ENCODE measurements at regions not wholly inside any gene's neighbourhood (a gene's known extent, or its start where the extent isn't known, plus 50 kb on each side); places are given as distances from the start of the nearest gene placed in this dataset.
"Not testable (repeated sequence)": the region's sequence is repeated elsewhere in the genome, so short reads cannot be mapped to it uniquely, and the experiment has no call there.

DNA sequence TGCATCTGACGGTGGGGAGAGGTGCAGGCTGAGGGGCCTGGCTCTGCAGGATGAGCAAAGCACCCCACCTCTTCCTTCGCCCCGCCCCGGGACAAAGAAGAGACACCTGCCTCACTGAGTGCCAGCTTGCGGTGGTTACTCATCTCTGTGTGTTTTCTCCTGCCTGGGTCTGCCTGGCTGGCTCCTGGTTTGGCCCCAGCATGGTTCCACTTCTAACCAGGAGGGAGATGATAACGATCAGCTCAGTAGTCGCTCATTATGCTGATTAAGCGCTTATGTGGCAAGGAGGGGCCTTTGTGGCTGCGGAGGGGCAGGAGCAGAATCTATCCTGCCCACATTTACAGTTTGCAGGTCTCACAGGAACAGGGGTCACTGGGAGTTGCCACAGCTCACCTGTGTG is 68.7 kb upstream of the EDAR start:
- H3K9me3 Mint-ChIP-seq, result peaks cover 0 to 3% of the 10 kb centered on the region in 2 donors
- DNase-seq (ENCODE audit: low spot score in 2 of 2), result no peak
- ATAC-seq, result peak; percentile 57 to 72
- no peaks in the 10 kb centered on the region for H3K36me3 Mint-ChIP-seq
- H3K27ac Mint-ChIP-seq, result no peak overlapping the region

DNA sequence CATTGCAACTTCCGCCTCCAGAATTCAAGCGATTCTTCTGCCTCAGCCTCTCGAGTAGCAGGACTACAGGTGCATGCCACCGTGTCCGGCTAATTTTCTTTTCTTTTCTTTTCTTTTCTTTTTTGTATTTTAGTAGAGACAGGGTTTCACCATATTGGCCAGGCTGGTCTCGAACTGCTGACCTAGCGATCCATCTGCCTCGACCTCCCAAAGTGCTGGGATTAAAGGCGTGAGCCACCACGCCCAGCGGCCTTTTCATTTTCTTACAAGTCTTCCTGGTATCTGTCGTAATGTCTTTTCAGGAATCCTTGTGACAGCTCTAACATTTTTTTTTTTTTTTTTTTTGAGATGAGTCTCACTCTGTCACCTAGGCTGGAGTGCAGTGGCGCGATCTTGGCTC is 66.4 kb upstream of the EDAR start:
- peaks cover 0 to 3% of the 10 kb centered on the region in 2 donors for H3K9me3 Mint-ChIP-seq
- no peak for ATAC-seq
- no peak for DNase-seq (ENCODE audit: low spot score in 2 of 2)
- H3K36me3 Mint-ChIP-seq, result no peaks in the 10 kb centered on the region
- no peak overlapping the region for H3K27ac Mint-ChIP-seq

DNA sequence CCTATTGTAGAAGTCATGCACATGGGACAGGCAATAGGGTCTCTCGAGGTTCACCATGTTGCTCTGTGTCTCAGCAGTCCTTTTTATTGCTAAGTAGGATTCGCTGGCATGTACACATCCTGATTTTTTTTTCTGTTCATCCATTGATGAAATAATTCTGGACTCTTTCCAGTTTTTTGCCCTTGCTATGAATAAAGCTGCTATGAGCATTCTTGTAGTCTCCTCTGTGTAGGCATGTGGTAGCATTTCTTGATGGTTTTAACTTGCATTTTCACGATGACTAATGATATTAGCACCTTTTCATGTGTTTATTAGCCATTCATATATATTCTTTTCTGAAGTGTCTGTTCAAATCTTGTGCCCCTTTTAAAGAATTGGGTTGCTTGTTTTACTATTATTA is 65.8 kb upstream of the EDAR start:
- DNase-seq (ENCODE audit: low spot score in 2 of 2) (no peak), ATAC-seq (no peak)
- no peak overlapping the region for H3K27ac Mint-ChIP-seq
- H3K36me3 Mint-ChIP-seq, result no peaks in the 10 kb centered on the region
- peaks cover 0 to 3% of the 10 kb centered on the region in 2 donors for H3K9me3 Mint-ChIP-seq

DNA sequence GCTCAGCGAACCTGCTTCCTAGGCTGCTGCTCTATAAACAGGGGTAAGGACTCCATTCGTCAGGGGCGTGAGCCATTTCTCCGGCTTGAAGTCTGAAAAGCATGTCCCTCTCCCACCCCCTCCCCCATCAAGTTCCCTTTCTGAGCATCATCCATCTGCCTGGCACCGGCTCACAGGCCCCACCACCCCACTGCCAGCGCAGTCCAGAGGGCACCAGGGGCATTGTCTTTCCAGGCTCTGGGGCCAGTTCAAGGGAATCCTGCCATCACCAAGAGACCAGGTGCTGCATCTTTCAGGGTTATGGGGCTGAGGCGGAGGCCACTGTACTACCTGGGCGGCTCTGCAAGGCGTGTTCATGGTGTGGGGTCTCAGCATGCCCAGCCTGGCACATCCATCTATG is 64.7 kb upstream of the EDAR start:
- H3K9me3 Mint-ChIP-seq, result peaks cover 0 to 3% of the 10 kb centered on the region in 2 donors
- no peak for ATAC-seq
- no peak overlapping the region for H3K27ac Mint-ChIP-seq
- DNase-seq (ENCODE audit: low spot score in 2 of 2), result no peak
- no peaks in the 10 kb centered on the region for H3K36me3 Mint-ChIP-seq

DNA sequence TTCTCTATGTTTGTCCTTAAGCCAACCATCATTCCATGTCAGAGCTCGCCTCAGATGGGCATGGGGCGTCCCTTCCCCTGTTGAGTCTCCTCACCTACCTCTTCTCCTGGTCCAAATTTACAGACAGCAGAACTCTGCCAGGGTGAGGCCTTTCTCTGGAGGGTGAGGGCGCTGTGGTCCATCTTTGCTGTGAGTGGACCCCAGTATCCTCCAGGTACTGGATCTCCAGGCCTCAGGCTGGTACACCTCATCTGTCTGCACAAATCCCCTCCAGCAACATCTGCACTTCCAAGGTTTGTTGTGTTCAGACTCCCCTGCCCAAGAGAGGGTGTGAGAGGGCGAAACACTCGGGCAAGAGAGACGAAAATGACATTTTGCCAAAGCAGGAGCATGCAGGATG is 63.9 kb upstream of the EDAR start:
- H3K9me3 Mint-ChIP-seq, result peaks cover 0 to 3% of the 10 kb centered on the region in 2 donors
- ATAC-seq (no peak), DNase-seq (ENCODE audit: low spot score in 2 of 2) (no peak)
- H3K27ac Mint-ChIP-seq, result no peak overlapping the region
- no peaks in the 10 kb centered on the region for H3K36me3 Mint-ChIP-seq

DNA sequence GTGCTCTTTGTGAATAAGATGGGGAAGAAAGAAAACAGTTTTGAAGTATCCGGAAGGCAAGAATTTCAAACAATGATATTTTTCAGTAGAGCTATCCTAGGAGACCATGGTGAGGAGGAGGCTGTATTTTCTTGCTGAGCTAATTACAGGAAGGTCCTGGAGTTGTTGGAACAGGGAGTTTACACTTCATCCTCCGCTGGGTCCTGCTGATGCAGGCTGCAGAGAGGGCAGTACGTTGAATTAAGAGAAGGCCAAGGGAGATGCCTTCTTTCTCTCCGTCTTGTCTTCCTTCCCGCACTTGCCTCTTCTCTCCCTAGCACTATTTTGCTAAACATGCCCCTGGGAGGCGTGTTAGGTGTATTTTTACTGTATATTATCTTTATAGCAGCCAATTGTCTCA is 60.0 kb upstream of the EDAR start:
- Mint-ChIP-seq H3K9me3 (no peaks in the 10 kb centered on the region), H3K36me3 (no peaks in the 10 kb centered on the region), H3K27ac (no peak overlapping the region)
- ATAC-seq (no peak), DNase-seq (ENCODE audit: low spot score in 2 of 2) (no peak)

DNA sequence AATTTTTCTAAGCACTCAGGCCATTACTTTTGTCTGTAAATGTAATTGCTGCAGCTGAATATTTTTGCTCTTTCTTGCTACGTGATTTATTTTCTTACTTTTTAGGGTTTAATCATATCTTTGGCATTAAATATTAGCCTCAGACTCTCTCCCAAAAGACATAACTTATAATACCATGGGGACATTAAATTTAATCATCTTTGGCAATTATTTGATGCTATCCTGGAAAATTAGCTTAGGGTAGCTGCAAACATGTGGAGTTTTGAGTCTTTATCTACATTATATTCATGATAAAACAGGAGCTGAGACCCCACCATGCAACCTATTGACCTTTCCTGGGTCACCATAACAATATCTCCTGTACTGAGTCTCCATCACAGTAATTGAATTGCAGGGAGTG is 59.1 kb upstream of the EDAR start:
- H3K9me3 Mint-ChIP-seq, result no peaks in the 10 kb centered on the region
- DNase-seq (ENCODE audit: low spot score in 2 of 2) (no peak), ATAC-seq (no peak)
- H3K27ac Mint-ChIP-seq, result no peak overlapping the region
- no peaks in the 10 kb centered on the region for H3K36me3 Mint-ChIP-seq

DNA sequence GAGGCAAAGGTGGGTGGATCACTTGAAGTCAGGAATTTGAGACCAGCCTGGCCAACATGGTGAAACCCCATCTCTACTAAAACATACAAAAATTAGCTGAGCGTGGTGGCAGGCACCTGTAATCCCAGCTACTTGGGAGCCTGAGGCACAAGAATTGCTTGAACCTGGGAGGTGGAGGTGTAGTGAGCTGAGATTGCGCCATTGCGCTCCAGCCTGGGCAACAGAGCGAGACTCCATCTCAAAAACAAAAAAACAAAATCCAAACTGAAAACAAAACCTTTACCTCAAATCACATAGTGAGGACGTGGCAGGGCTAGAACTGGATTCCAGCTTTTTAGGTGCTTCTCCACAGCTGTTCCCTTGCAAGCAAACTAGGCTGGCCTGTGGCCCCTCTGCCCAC is 58.5 kb upstream of the EDAR start:
- ATAC-seq; H3K9me3 Mint-ChIP-seq; H3K36me3 Mint-ChIP-seq; DNase-seq (ENCODE audit: low spot score in 2 of 2): not testable (repeated sequence)
- H3K27ac Mint-ChIP-seq, result peak overlapping the region in 1 of 2 donors; percentile 42

DNA sequence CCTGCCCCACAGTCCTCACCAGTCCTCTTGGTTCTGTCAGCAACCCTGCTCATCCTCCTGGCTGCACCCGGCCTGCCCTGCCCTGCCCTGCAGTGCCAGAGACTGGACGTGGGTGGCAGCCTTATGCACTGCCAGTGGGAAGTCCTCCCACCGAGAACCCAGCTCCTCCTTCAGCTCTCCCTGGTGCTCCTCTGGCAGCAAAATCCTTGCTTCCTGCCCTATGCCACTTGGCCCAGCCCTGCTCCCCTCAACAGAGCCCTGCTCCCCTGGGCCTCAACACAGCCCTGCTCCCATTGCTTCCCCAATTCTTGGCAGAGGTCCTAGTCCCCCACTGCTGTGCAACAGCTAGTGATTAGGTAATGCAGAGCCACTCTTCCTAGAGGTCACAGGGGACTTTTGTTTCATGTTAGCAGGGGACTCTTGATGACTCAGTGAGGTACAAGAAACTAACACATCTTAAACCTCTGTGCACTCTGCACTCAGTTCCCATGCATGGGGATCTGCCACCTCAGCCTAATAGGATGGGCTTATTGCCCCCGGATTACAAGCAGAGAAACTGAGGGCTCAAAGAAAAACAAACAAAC is 58.0 kb upstream of the EDAR start:
- Mint-ChIP-seq H3K9me3 (no peaks in the 10 kb centered on the region), H3K36me3 (no peaks in the 10 kb centered on the region), H3K27ac (peak overlapping the region; percentile 42 to 82)
- ATAC-seq, result peak; percentile 95 to 96
- DNase-seq (ENCODE audit: low spot score in 2 of 2), result no peak

DNA sequence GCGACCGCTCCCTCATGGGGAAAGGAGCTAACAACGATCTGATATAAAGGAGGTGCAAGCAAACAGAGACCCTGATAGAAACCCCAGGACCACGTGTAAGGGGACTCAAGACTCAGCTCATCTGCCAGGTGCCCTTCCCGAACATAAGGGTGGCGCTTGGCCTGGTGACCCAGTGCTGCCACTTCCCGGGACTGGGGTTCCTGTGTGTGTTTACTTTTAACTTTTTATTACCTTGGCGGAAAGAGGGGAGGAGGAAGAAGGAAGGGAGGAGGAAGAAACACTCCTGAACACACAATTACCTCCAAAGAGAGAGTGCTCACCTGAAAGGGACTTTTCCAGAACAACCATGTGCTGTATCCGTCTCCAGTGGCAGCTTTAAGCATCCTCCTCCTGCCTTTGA is 56.5 kb upstream of the EDAR start:
- Mint-ChIP-seq H3K9me3 (no peaks in the 10 kb centered on the region), H3K27ac (peak overlapping the region in 1 of 2 donors; percentile 15), H3K36me3 (no peaks in the 10 kb centered on the region)
- ATAC-seq (no peak), DNase-seq (ENCODE audit: low spot score in 2 of 2) (no peak)

DNA sequence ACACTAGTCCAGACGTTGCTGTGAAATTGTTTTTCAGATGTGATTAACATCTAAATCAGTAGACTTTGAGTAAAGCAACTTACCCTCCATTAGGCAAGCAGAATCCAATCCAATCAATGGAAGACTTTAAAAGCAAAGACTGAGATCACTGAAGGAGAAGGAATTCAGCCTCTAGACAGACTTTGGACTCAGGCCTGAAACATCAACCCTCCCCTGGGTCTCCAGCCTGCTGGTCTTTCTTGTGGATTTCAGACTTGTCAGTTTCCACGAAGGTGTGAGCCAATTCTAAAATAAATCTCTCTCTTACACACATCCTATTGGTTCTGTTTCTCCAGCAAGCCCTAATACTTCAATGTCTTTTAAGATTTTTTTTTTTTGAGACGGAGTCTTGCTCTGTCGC is 50.0 kb upstream of the EDAR start:
- ATAC-seq, result no peak

More for the DNA sequence above, 50.0 kb upstream of the EDAR start:
- H3K27ac Mint-ChIP-seq, result no peak overlapping the region
- no peak for DNase-seq (ENCODE audit: low spot score in 2 of 2)
- no peaks in the 10 kb centered on the region for H3K36me3 Mint-ChIP-seq
- peaks cover 0 to 10% of the 10 kb centered on the region in 2 donors for H3K9me3 Mint-ChIP-seq

Data from activated naive CD4-positive, alpha-beta T cell treated with anti-CD3 and anti-CD28 coated beads, Interleukin-2, amount 50 U/mL, for 72 hours (primary cell).